ENCODE measurements at regions not wholly inside any gene's neighbourhood (a gene's known extent, or its start where the extent isn't known, plus 50 kb on each side); places are given as distances from the start of the nearest gene placed in this dataset.

GRCh38 chr18:24799176-24799575, 338.7 kb downstream of the HRH4 start:
- DNase-seq: no peak

- no peak for DNase-seq
These were observed 339.3 kb downstream of the HRH4 start for GRCh38 chr18:24799720-24800119.

GRCh38 chr18:24801001-24801400, 340.6 kb downstream of the HRH4 start:
- DNase-seq: no peak

GRCh38 chr18:24802456-24802855, 342.0 kb downstream of the HRH4 start:
- no peak for DNase-seq

- DNase-seq: no peak
These were observed 344.7 kb downstream of the HRH4 start for GRCh38 chr18:24805156-24805555.

GRCh38 chr18:24809173-24809950, 348.9 kb downstream of the HRH4 start:
- DNase-seq: no peak

GRCh38 chr18:24810561-24811305, 350.3 kb downstream of the HRH4 start:
- no peak for DNase-seq

- no peak for DNase-seq
These were observed 351.7 kb downstream of the HRH4 start for GRCh38 chr18:24811950-24812681.

- no peak for DNase-seq
These were observed 354.1 kb downstream of the HRH4 start for GRCh38 chr18:24814521-24814920.

- DNase-seq: no peak
These were observed 356.7 kb downstream of the HRH4 start for GRCh38 chr18:24817150-24817549.

- no peak for DNase-seq
These were observed 357.3 kb downstream of the HRH4 start for GRCh38 chr18:24817587-24818371.

GRCh38 chr18:24818441-24818840, 358.0 kb downstream of the HRH4 start:
- DNase-seq: no peak

GRCh38 chr18:24819141-24819890, 358.9 kb downstream of the HRH4 start:
- DNase-seq: no peak

GRCh38 chr18:24825397-24825796, 365.0 kb downstream of the HRH4 start:
- DNase-seq: no peak

- DNase-seq: no peak
These were observed 366.2 kb downstream of the HRH4 start for GRCh38 chr18:24826605-24827004.

GRCh38 chr18:24827501-24827900, 367.1 kb downstream of the HRH4 start:
- DNase-seq: no peak

GRCh38 chr18:24831081-24831480, 370.6 kb downstream of the HRH4 start:
- no peak for DNase-seq

- no peak for DNase-seq
These were observed 371.6 kb downstream of the HRH4 start for GRCh38 chr18:24831871-24832665.

- DNase-seq: no peak
These were observed 375.3 kb downstream of the HRH4 start for GRCh38 chr18:24835751-24836150.

GRCh38 chr18:24837066-24837465, 376.6 kb downstream of the HRH4 start:
- DNase-seq: no peak

- DNase-seq: no peak
These were observed 379.6 kb downstream of the HRH4 start for GRCh38 chr18:24840051-24840450.

Measured in activated effector memory CD4-positive, alpha-beta T cell treated with Interleukin-2 at 50 U/mL for 16 hours (primary cell).